B cell (primary cell): ENCODE measurements at regions not wholly inside any gene's neighbourhood (a gene's known extent, or its start where the extent isn't known, plus 50 kb on each side); places are given as distances from the start of the nearest gene placed in this dataset.

Experiments
- EZH2 ChIP-seq: IDR thresholded peaks from 2 replicates; pipeline ENCODE4 v1.6.1; 2012; ENCODE audit warnings: borderline replicate concordance, low read depth, mild to moderate bottlenecking, moderate library complexity, low read length; ENCODE audit not compliant: insufficient read depth, poor library complexity, severe bottlenecking
- TF ChIP-seq, protein P1 (sequence below): fragments of 200-600 bp; IDR thresholded peaks from one replicate; pipeline ENCODE4 v1.8.0; 2022; ENCODE audit warnings: antibody characterized with exemption, mild to moderate bottlenecking

DNA sequence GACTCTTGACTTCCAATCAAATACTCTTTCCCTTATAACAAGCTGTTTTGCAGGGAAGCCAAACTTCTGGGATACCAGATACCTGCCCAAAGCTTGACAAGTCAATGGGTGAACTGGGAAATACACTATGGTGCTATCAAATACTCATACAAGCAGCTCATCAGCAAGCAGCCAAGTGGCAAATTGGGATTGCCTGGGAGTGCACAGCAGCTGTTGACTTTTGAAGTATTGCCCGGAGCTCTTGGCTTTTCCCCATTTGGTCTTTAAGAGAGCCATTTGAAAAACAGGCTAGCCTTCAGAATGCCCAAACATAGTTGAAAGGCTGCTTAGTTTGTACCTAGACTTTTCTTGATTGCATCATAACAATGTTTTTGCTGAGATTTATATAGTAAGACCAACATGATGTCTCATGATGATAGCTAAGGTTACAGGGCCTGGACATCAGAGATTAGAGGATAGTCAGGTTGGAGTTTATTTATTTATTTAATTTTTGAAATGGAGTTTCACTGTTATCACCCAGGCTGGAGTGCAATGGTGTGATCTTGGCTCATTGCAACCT, 210.1 kb upstream of the ZNF608 start:
- TF ChIP-seq, protein P1, sequence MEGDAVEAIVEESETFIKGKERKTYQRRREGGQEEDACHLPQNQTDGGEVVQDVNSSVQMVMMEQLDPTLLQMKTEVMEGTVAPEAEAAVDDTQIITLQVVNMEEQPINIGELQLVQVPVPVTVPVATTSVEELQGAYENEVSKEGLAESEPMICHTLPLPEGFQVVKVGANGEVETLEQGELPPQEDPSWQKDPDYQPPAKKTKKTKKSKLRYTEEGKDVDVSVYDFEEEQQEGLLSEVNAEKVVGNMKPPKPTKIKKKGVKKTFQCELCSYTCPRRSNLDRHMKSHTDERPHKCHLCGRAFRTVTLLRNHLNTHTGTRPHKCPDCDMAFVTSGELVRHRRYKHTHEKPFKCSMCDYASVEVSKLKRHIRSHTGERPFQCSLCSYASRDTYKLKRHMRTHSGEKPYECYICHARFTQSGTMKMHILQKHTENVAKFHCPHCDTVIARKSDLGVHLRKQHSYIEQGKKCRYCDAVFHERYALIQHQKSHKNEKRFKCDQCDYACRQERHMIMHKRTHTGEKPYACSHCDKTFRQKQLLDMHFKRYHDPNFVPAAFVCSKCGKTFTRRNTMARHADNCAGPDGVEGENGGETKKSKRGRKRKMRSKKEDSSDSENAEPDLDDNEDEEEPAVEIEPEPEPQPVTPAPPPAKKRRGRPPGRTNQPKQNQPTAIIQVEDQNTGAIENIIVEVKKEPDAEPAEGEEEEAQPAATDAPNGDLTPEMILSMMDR = no peak
- no peak for TF ChIP-seq EZH2
